ENCODE measurements at regions not wholly inside any gene's neighbourhood (a gene's known extent, or its start where the extent isn't known, plus 50 kb on each side); places are given as distances from the start of the nearest gene placed in this dataset.

GRCh38 chr13:44159633-44160279 is 213.9 kb upstream of the SERP2 start:
- TF ChIP-seq CTCF (IDR thresholded peaks at IDR 0.05; ENCODE audit: insufficient read depth, low read length, poor library complexity, severe bottlenecking) = no peak
- DNase-seq (ENCODE audit: low read depth) = no peak
- no peak overlapping the region for H3K4me3 ChIP-seq (ENCODE audit: low read depth, low read length)
- H3K36me3 ChIP-seq (ENCODE audit: control insufficient read depth, insufficient read depth, low read length) = no peaks in the 10 kb centered on the region
- no peaks in the 10 kb centered on the region for H3K27me3 ChIP-seq (ENCODE audit: control insufficient read depth, insufficient read depth, low read length)

GRCh38 chr13:44160591-44161191 is 212.9 kb upstream of the SERP2 start:
- TF ChIP-seq CTCF (IDR thresholded peaks at IDR 0.05; ENCODE audit: insufficient read depth, low read length, poor library complexity, severe bottlenecking) = no peak
- Histone ChIP-seq H3K27me3 (ENCODE audit: control insufficient read depth, insufficient read depth, low read length) (no peaks in the 10 kb centered on the region), H3K36me3 (ENCODE audit: control insufficient read depth, insufficient read depth, low read length) (no peaks in the 10 kb centered on the region), H3K4me3 (ENCODE audit: low read depth, low read length) (no peak overlapping the region)
- DNase-seq (ENCODE audit: low read depth) = no peak

DNA sequence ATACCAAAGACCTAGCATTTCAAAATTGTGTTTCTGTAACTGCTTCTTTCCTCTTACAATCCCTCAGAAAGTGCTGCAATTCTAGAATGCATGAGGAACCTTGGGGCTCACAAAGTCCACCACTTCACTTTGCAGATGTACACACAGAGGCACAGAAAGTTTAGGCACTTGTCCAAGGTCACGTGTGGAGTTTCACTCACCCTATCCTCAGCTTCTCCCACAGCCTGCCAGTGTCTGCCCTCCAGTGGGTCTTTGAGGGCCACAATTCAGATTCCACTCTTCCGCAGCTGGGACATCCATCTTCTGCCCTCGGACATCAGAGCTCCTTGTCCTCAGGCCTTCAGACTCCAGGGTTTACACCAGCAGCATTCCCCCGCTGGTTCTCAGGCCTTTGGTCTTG is 210.5 kb upstream of the SERP2 start:
- Histone ChIP-seq H3K4me3 (ENCODE audit: low read depth, low read length) (no peak overlapping the region), H3K36me3 (ENCODE audit: control insufficient read depth, insufficient read depth, low read length) (no peaks in the 10 kb centered on the region), H3K27me3 (ENCODE audit: control insufficient read depth, insufficient read depth, low read length) (no peaks in the 10 kb centered on the region)
- no peak for DNase-seq (ENCODE audit: low read depth)
- TF ChIP-seq CTCF (IDR thresholded peaks at IDR 0.05; ENCODE audit: insufficient read depth, low read length, poor library complexity, severe bottlenecking) = no peak

DNA sequence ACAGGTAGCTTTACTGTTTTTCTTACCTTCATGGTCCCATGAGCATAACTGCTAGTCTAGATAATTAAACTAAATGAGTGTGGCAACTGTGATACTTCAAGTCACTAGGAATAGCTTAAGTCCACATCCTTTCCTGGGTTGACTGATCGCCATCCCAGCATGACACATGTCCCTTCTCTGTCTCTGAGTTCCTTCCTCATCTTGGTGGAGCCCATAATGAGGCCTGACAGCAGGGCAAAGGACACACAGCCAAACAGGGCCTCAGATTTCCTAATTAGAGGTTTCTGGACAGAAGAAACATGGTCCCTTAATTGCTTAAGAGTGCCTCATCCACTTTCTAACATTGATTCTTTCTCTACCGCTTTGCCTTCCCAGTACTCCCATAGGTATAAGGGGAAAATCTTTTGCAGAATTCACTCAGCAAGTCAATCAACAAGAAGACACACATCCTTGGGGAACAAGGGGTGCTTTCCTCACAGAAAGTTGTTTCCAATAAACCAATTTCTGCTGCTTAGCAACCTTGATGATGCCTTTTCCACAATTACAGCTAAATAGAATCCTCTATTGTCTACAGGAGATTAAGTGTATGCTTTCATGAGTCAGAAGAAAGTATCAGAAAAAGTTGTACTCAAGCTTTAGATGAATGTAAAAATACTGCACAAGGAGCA is 208.3 kb upstream of the SERP2 start:
- no peak for DNase-seq (ENCODE audit: low read depth)
- Histone ChIP-seq H3K36me3 (ENCODE audit: control insufficient read depth, insufficient read depth, low read length) (no peaks in the 10 kb centered on the region), H3K4me3 (ENCODE audit: low read depth, low read length) (no peak overlapping the region), H3K27me3 (ENCODE audit: control insufficient read depth, insufficient read depth, low read length) (no peaks in the 10 kb centered on the region)
- no peak for TF ChIP-seq CTCF (IDR thresholded peaks at IDR 0.05; ENCODE audit: insufficient read depth, low read length, poor library complexity, severe bottlenecking)

DNA sequence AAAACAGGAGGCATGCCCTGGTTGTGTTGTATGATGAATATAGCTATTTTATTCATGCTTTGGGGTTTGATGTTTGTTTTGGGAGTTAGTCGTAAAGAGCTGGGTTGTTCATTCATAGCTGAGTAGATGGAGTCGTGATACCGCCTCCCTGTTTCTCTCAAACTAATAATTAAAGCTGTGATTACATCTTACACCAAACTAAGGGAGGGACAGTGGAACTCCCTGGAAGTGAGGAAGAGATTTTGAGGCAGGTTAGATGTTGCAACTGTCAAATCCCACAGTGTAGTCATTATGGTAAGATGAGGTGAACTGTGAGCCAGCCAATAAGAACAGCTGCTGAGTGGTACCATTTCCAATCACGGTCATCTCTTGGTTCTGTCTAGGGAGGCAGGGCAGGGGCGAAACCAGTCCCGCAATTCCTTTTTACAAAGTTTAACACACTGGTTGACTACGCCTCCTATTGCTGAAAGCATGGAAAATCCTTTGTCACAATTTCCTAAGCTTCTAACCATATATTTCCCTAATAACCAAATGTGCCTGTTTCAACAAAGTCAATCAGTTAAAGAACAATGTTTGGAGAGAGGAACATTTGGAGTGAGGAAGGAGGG is 207.6 kb upstream of the SERP2 start:
- H3K4me3 ChIP-seq (ENCODE audit: low read depth, low read length) = no peak overlapping the region
- no peaks in the 10 kb centered on the region for H3K36me3 ChIP-seq (ENCODE audit: control insufficient read depth, insufficient read depth, low read length)
- no peak for DNase-seq (ENCODE audit: low read depth)
- no peak for TF ChIP-seq CTCF (IDR thresholded peaks at IDR 0.05; ENCODE audit: insufficient read depth, low read length, poor library complexity, severe bottlenecking)
- no peaks in the 10 kb centered on the region for H3K27me3 ChIP-seq (ENCODE audit: control insufficient read depth, insufficient read depth, low read length)
